ENCODE measurements at regions not wholly inside any gene's neighbourhood (a gene's known extent, or its start where the extent isn't known, plus 50 kb on each side); places are given as distances from the start of the nearest gene placed in this dataset.

- Histone ChIP-seq H3K27ac (no peak overlapping the region), H3K4me1 (no peaks in the 10 kb centered on the region), H3K4me3 (no peak overlapping the region), H3K36me3 (replicated peaks in 1 of 2; ENCODE audit: insufficient read depth in 1 of 2, low read depth in 2 of 2) (no peaks in the 10 kb centered on the region), H3K9me3 (no peaks in the 10 kb centered on the region), H3K27me3 (no peaks in the 10 kb centered on the region)
- no peak for TF ChIP-seq POLR2A (IDR thresholded peaks at IDR 0.05)
- intact Hi-C loops (cut with DNase I) = no loop called here
- no peak for ATAC-seq
- DNase-seq = no peak
Observed at GRCh38 chr4:17315459-17315858, 196.4 kb downstream of the QDPR start.

DNA sequence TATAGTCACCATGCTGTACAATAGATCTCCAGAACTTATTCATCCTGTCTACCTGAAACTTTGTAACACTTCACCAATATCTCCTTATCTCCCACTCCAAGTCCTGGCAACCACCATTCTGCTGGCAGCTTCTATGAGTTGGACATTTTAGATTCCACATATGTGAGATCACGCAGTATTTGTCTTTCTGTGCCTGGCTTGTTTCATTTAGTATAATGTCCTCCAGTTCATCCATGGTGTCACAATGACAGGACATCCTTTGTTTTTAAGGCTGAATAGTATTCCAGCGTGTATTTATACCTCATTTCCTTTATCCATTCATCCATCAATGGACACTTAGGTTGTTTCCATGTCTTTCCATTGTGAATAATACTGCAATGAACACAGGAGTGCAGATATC lies 198.7 kb downstream of the QDPR start:
- Histone ChIP-seq H3K4me3 (no peak overlapping the region), H3K27ac (no peak overlapping the region), H3K36me3 (replicated peaks in 1 of 2; ENCODE audit: insufficient read depth in 1 of 2, low read depth in 2 of 2) (no peaks in the 10 kb centered on the region), H3K4me1 (no peaks in the 10 kb centered on the region), H3K9me3 (no peaks in the 10 kb centered on the region), H3K27me3 (no peaks in the 10 kb centered on the region)
- TF ChIP-seq, protein P1, sequence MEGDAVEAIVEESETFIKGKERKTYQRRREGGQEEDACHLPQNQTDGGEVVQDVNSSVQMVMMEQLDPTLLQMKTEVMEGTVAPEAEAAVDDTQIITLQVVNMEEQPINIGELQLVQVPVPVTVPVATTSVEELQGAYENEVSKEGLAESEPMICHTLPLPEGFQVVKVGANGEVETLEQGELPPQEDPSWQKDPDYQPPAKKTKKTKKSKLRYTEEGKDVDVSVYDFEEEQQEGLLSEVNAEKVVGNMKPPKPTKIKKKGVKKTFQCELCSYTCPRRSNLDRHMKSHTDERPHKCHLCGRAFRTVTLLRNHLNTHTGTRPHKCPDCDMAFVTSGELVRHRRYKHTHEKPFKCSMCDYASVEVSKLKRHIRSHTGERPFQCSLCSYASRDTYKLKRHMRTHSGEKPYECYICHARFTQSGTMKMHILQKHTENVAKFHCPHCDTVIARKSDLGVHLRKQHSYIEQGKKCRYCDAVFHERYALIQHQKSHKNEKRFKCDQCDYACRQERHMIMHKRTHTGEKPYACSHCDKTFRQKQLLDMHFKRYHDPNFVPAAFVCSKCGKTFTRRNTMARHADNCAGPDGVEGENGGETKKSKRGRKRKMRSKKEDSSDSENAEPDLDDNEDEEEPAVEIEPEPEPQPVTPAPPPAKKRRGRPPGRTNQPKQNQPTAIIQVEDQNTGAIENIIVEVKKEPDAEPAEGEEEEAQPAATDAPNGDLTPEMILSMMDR (IDR thresholded peaks at IDR 0.05) = no peak
- no peak for TF ChIP-seq POLR2A (IDR thresholded peaks at IDR 0.05)
- intact Hi-C loops (cut with DNase I) = no loop called here
- 48 to 60% methylated on average over 2 of the region's 2 CpGs for WGBS, 2 donors
- DNase-seq (no peak), ATAC-seq (no peak)

DNA sequence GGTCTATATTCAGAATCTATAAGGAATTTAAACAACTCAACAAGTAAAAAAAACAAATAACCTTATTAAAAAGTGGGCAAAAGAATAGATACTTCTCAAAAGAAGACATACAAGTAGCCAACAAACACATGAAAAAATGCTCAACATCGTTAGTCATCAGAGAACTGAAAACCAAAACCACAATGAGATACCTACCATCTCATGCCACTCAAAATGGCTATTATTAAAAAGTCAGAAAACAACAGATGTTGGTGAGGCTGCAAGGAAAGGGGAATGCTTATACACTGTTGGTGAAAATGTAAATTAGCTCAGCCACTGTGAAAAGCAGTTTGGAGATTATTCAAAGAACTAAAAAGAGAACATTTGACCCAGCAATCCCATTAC lies 201.6 kb downstream of the QDPR start:
- Histone ChIP-seq H3K4me3 (no peak overlapping the region), H3K36me3 (replicated peaks in 1 of 2; ENCODE audit: insufficient read depth in 1 of 2, low read depth in 2 of 2) (no peaks in the 10 kb centered on the region), H3K27ac (no peak overlapping the region), H3K27me3 (no peaks in the 10 kb centered on the region), H3K9me3 (no peaks in the 10 kb centered on the region), H3K4me1 (no peaks in the 10 kb centered on the region)
- no peak for TF ChIP-seq POLR2A (IDR thresholded peaks at IDR 0.05)
- TF ChIP-seq, protein P1 (IDR thresholded peaks at IDR 0.05) = no peak
- WGBS, 2 donors = 35 to 49% methylated on average over 1 of the region's 1 CpG
- no peak for DNase-seq
- ATAC-seq = no peak
- intact Hi-C loops (cut with DNase I) = no loop called here

GRCh38 chr4:17309567-17310268 lies 202.2 kb downstream of the QDPR start:
- H3K36me3 ChIP-seq (replicated peaks in 1 of 2; ENCODE audit: insufficient read depth in 1 of 2, low read depth in 2 of 2) = no peaks in the 10 kb centered on the region
- H3K4me1 ChIP-seq = no peaks in the 10 kb centered on the region
- no peak overlapping the region for H3K4me3 ChIP-seq
- no peaks in the 10 kb centered on the region for H3K9me3 ChIP-seq
- TF ChIP-seq POLR2A (IDR thresholded peaks at IDR 0.05) = no peak
- TF ChIP-seq, protein P1 (IDR thresholded peaks at IDR 0.05) = no peak
- WGBS, 2 donors = 35 to 60% methylated on average over 1 of the region's 1 CpG
- ATAC-seq = no peak
- intact Hi-C loops (cut with DNase I) = no loop called here
- no peak overlapping the region for H3K27ac ChIP-seq
- no peak for DNase-seq
- H3K27me3 ChIP-seq = no peaks in the 10 kb centered on the region

- H3K27me3 ChIP-seq = no peaks in the 10 kb centered on the region
- H3K4me1 ChIP-seq = no peaks in the 10 kb centered on the region
- WGBS, 2 donors = 27 to 39% methylated on average over 3 of the region's 3 CpGs
- ATAC-seq = no peak
- TF ChIP-seq POLR2A (IDR thresholded peaks at IDR 0.05) = no peak
- TF ChIP-seq, protein P1 (IDR thresholded peaks at IDR 0.05) = no peak
- H3K4me3 ChIP-seq = no peak overlapping the region
- no peaks in the 10 kb centered on the region for H3K36me3 ChIP-seq (replicated peaks in 1 of 2; ENCODE audit: insufficient read depth in 1 of 2, low read depth in 2 of 2)
- no peak for DNase-seq
- intact Hi-C loops (cut with DNase I) = no loop called here
- H3K27ac ChIP-seq = no peak overlapping the region
- H3K9me3 ChIP-seq = no peaks in the 10 kb centered on the region
Observed at GRCh38 chr4:17301869-17302268, 210.0 kb downstream of the QDPR start.

Data from body of pancreas (tissue), 4 donors.